WTC11 (cell line): ENCODE measurements at regions not wholly inside any gene's neighbourhood (a gene's known extent, or its start where the extent isn't known, plus 50 kb on each side); places are given as distances from the start of the nearest gene placed in this dataset.

Experiments used
- ATAC-seq: fragments of 200-7000 bp; cut with Tn5 transposase; 2 replicates; pipeline ENCODE4 v1.10.0; 2021; ENCODE audit warnings: mild to moderate bottlenecking, moderate library complexity
- CTCF ChIA-PET: fragments of 300-600 bp; sonication (Branson Sonifier 250); formaldehyde crosslinking; loops from one replicate; lab custom pipeline; 2021; ENCODE audit warnings: antibody characterized with exemption; lab: Charles Lee
- POLR2A ChIA-PET: fragments of 350-600 bp; sonication (Branson Sonifier 250); formaldehyde crosslinking; loops from one replicate; lab custom pipeline; 2021; ENCODE audit warnings: antibody characterized with exemption; lab: Charles Lee
- DNase-seq: peaks from one replicate; pipeline ENCODE4 v3.0.0; 2021; ENCODE audit warnings: low spot score
- H3K27ac Mint-ChIP-seq: 2 replicates; pipeline ENCODE4 v1.8.0; 2021; ENCODE audit warnings: mixed read lengths
- H3K27me3 Mint-ChIP-seq: 2 replicates; pipeline ENCODE4 v1.8.0; 2021; ENCODE audit warnings: low read depth, mild to moderate bottlenecking, moderate library complexity, mixed read lengths
- H3K36me3 Mint-ChIP-seq: 2 replicates; pipeline ENCODE4 v1.8.0; 2021; ENCODE audit warnings: mixed read lengths
- H3K4me1 Mint-ChIP-seq: 2 replicates; pipeline ENCODE4 v1.8.0; 2022; ENCODE audit warnings: mixed read lengths
- H3K4me3 Mint-ChIP-seq: 2 replicates; pipeline ENCODE4 v1.8.0; 2021; ENCODE audit warnings: mild to moderate bottlenecking, moderate library complexity, mixed read lengths
- H3K9me3 Mint-ChIP-seq: 2 replicates; pipeline ENCODE4 v1.8.0; 2021; ENCODE audit warnings: mixed read lengths
- AR ChIP-seq: fragments of 250-450 bp; sonication (Bioruptor Pico); IDR thresholded peaks from 2 replicates; pipeline ENCODE4 v1.9.0; 2021; ENCODE audit warnings: mild to moderate bottlenecking
- ARID4B ChIP-seq: sonication (generic); formaldehyde crosslinking; IDR thresholded peaks from 2 replicates; pipeline ENCODE4 v1.8.0; 2023; ENCODE audit warnings: missing genetic modification reagents, mild to moderate bottlenecking, borderline replicate concordance
- ATF3 ChIP-seq: sonication (generic); formaldehyde crosslinking; conservative IDR thresholded peaks from 2 replicates; pipeline ENCODE4 v1.8.1; 2022; ENCODE audit warnings: mild to moderate bottlenecking, missing genetic modification reagents
- CBFB ChIP-seq: sonication (generic); formaldehyde crosslinking; IDR thresholded peaks from 2 replicates; pipeline ENCODE4 v1.8.1; 2022; ENCODE audit warnings: mild to moderate bottlenecking, low read depth, missing genetic modification reagents
- E2F1 ChIP-seq: sonication (generic); formaldehyde crosslinking; IDR thresholded peaks from 2 replicates; pipeline ENCODE4 v1.8.0; 2022; ENCODE audit warnings: mild to moderate bottlenecking, missing genetic modification reagents
- EMX1 ChIP-seq: fragments of 250-450 bp; sonication (Bioruptor Pico); IDR thresholded peaks from 2 replicates; pipeline ENCODE4 v1.8.0; 2021; ENCODE audit warnings: mild to moderate bottlenecking
- ETV6 ChIP-seq: sonication (generic); formaldehyde crosslinking; IDR thresholded peaks from 2 replicates; pipeline ENCODE4 v1.8.1; 2022; ENCODE audit warnings: mild to moderate bottlenecking, missing genetic modification reagents
- FOXP1 ChIP-seq: sonication (generic); formaldehyde crosslinking; IDR thresholded peaks from 2 replicates; pipeline ENCODE4 v1.8.0; 2022; ENCODE audit warnings: missing genetic modification reagents, mild to moderate bottlenecking, moderate library complexity, borderline replicate concordance
- MAX ChIP-seq: sonication (generic); formaldehyde crosslinking; IDR thresholded peaks from 2 replicates; pipeline ENCODE4 v1.8.0; 2022; ENCODE audit warnings: mild to moderate bottlenecking, missing genetic modification reagents
- MYBL2 ChIP-seq: sonication (generic); formaldehyde crosslinking; IDR thresholded peaks from 2 replicates; pipeline ENCODE4 v1.8.1; 2023; ENCODE audit warnings: mild to moderate bottlenecking, moderate library complexity, missing genetic modification reagents
- NFE2L1 ChIP-seq: sonication (generic); formaldehyde crosslinking; IDR thresholded peaks from 2 replicates; pipeline ENCODE4 v1.8.1; 2023; ENCODE audit warnings: missing genetic modification reagents
- NR2C2 ChIP-seq: sonication (generic); formaldehyde crosslinking; IDR thresholded peaks from 2 replicates; pipeline ENCODE4 v1.8.0; 2022; ENCODE audit warnings: mild to moderate bottlenecking, missing genetic modification reagents
- NR3C1 ChIP-seq: sonication (generic); formaldehyde crosslinking; conservative IDR thresholded peaks from 2 replicates; pipeline ENCODE4 v1.8.1; 2023; ENCODE audit warnings: low read depth, mild to moderate bottlenecking, missing genetic modification reagents
- OVOL2 ChIP-seq: fragments of 250-450 bp; sonication (Bioruptor Pico); IDR thresholded peaks from 2 replicates; pipeline ENCODE4 v1.9.0; 2021; ENCODE audit warnings: mild to moderate bottlenecking, borderline replicate concordance
- ZNF138 ChIP-seq: sonication (generic); formaldehyde crosslinking; conservative IDR thresholded peaks from 2 replicates; pipeline ENCODE4 v1.8.1; 2022; ENCODE audit warnings: mild to moderate bottlenecking, moderate library complexity, missing genetic modification reagents
- ZNF219 ChIP-seq: sonication (generic); formaldehyde crosslinking; IDR thresholded peaks from 2 replicates; pipeline ENCODE4 v1.8.0; 2023; ENCODE audit warnings: missing genetic modification reagents, mild to moderate bottlenecking, borderline replicate concordance
- ZNF425 ChIP-seq: fragments of 250-450 bp; sonication (Bioruptor Pico); conservative IDR thresholded peaks from 2 replicates; pipeline ENCODE4 v1.9.0; 2021; ENCODE audit warnings: mild to moderate bottlenecking

GRCh38 chr1:81733480-81733879 lies 67.3 kb upstream of the ADGRL2 start (continued):
- TF ChIP-seq ARID4B (CRISPR knock-in tag) (no peak), EMX1 (CRISPR knock-in tag) (no peak), CBFB (CRISPR knock-in tag) (no peak), ETV6 (CRISPR knock-in tag) (no peak), OVOL2 (CRISPR knock-in tag) (no peak), ATF3 (CRISPR knock-in tag) (no peak), ZNF425 (CRISPR knock-in tag) (no peak)

- no peak for DNase-seq
- POLR2A ChIA-PET = no interaction called here
- CTCF ChIA-PET = no interaction called here
- no peak for TF ChIP-seq CBFB (CRISPR knock-in tag)
- no peak for TF ChIP-seq MYBL2
- no peak for TF ChIP-seq NR3C1
- TF ChIP-seq MAX (CRISPR knock-in tag) = no peak
- TF ChIP-seq EMX1 (CRISPR knock-in tag) = no peak
- no peak for TF ChIP-seq FOXP1
- no peak for TF ChIP-seq NFE2L1
- TF ChIP-seq ZNF138 (CRISPR knock-in tag) = no peak
- TF ChIP-seq AR (CRISPR knock-in tag) = no peak
- no peak for TF ChIP-seq E2F1 (CRISPR knock-in tag)
- no peak for TF ChIP-seq ZNF219 (CRISPR knock-in tag)
- no peak for TF ChIP-seq NR2C2
- ATAC-seq = 0 out of 2 replicates have a peak, but pooled peaks have one; percentile 24
- no peak overlapping the region for H3K4me3 Mint-ChIP-seq
- no peaks in the 10 kb centered on the region for H3K9me3 Mint-ChIP-seq
- H3K36me3 Mint-ChIP-seq = no peaks in the 10 kb centered on the region
- H3K4me1 Mint-ChIP-seq = peaks cover 29% of the 10 kb centered on the region
- H3K27me3 Mint-ChIP-seq = no peaks in the 10 kb centered on the region
- no peak overlapping the region for H3K27ac Mint-ChIP-seq
These were observed 68.7 kb upstream of the ADGRL2 start for GRCh38 chr1:81731989-81732388.
